Keratinocyte (primary cell): ENCODE measurements at regions not wholly inside any gene's neighbourhood (a gene's known extent, or its start where the extent isn't known, plus 50 kb on each side); places are given as distances from the start of the nearest gene placed in this dataset.

Experiments
- EZH2 ChIP-seq: IDR thresholded peaks from one replicate; pipeline ENCODE4 v1.6.1; 2012; ENCODE audit warnings: inconsistent platforms, mild to moderate bottlenecking, low read length, moderate library complexity
- TF ChIP-seq, protein P1 (sequence below), 3 experiments: IDR thresholded peaks in 1 of 3; conservative IDR thresholded peaks in 1 of 3; optimal IDR thresholded peaks in 1 of 3; 2 replicates in 2 of 3; 3 replicates in 1 of 3; pipeline versions ENCODE3 to v1.5.1; 2011; ENCODE audit warnings: low read length in 3 of 3, mild to moderate bottlenecking in 3 of 3, moderate library complexity in 2 of 3, control low read depth in 1 of 3, inconsistent platforms in 1 of 3; ENCODE audit not compliant: insufficient read depth in 2 of 3; ENCODE audit errors: extremely low read depth in 1 of 3

GRCh38 chr16:66082424-66082823 lies 284.1 kb upstream of the CDH5 start:
- TF ChIP-seq, protein P1, sequence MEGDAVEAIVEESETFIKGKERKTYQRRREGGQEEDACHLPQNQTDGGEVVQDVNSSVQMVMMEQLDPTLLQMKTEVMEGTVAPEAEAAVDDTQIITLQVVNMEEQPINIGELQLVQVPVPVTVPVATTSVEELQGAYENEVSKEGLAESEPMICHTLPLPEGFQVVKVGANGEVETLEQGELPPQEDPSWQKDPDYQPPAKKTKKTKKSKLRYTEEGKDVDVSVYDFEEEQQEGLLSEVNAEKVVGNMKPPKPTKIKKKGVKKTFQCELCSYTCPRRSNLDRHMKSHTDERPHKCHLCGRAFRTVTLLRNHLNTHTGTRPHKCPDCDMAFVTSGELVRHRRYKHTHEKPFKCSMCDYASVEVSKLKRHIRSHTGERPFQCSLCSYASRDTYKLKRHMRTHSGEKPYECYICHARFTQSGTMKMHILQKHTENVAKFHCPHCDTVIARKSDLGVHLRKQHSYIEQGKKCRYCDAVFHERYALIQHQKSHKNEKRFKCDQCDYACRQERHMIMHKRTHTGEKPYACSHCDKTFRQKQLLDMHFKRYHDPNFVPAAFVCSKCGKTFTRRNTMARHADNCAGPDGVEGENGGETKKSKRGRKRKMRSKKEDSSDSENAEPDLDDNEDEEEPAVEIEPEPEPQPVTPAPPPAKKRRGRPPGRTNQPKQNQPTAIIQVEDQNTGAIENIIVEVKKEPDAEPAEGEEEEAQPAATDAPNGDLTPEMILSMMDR (optimal IDR thresholded peaks at IDR 0.05 in 1 of 3, IDR thresholded peaks at IDR 0.05 in 1 of 3, conservative IDR thresholded peaks at IDR 0.05 in 1 of 3; ENCODE audit: extremely low read depth in 1 of 3, insufficient read depth in 2 of 3, low read length in 3 of 3): no peak
- TF ChIP-seq EZH2: no peak
